SK-N-SH treated with all-trans-retinoic acid at 6 μM for 48 hours (cell line): ENCODE measurements at regions not wholly inside any gene's neighbourhood (a gene's known extent, or its start where the extent isn't known, plus 50 kb on each side); places are given as distances from the start of the nearest gene placed in this dataset.

Experiments
- ATAC-seq: fragments of 200-7000 bp; cut with Tn5 transposase; 3 replicates; pipeline ENCODE4 v1.9.1; 2020; ENCODE audit warnings: mild to moderate bottlenecking, moderate library complexity
- ARNTL ChIP-seq: fragments of 450-650 bp; formaldehyde crosslinking; IDR thresholded peaks from 2 replicates; pipeline ENCODE4 v1.5.0; 2020; ENCODE audit warnings: low read depth, mild to moderate bottlenecking, moderate library complexity, borderline replicate concordance
- BACH2 ChIP-seq: fragments of 250-450 bp; sonication (Bioruptor Pico); IDR thresholded peaks from 2 replicates; pipeline ENCODE4 v1.9.0; 2021; ENCODE audit warnings: mild to moderate bottlenecking, borderline replicate concordance
- CSDC2 ChIP-seq: fragments of 250-450 bp; sonication (Bioruptor Pico); IDR thresholded peaks from 2 replicates; pipeline ENCODE4 v1.5.0; 2020; ENCODE audit warnings: mild to moderate bottlenecking, moderate library complexity
- ESRRG ChIP-seq: fragments of 250-450 bp; sonication (Bioruptor Pico); IDR thresholded peaks from 2 replicates; pipeline ENCODE4 v1.6.1; 2021; ENCODE audit warnings: mild to moderate bottlenecking
- GLIS3 ChIP-seq: fragments of 250-450 bp; sonication (Bioruptor Pico); IDR thresholded peaks from 2 replicates; pipeline ENCODE4 v1.5.0; 2020; ENCODE audit warnings: mild to moderate bottlenecking, moderate library complexity
- ISL1 ChIP-seq: fragments of 250-450 bp; sonication (Bioruptor Pico); IDR thresholded peaks from 2 replicates; pipeline ENCODE4 v2.1.2; 2022; ENCODE audit warnings: mild to moderate bottlenecking, moderate library complexity
- OSR1 ChIP-seq: fragments of 250-450 bp; sonication (Bioruptor Pico); IDR thresholded peaks from 2 replicates; pipeline ENCODE4 v1.8.0; 2022; ENCODE audit warnings: moderate library complexity, mild to moderate bottlenecking, inconsistent platforms
- PPARA ChIP-seq: fragments of 250-450 bp; sonication (Bioruptor Pico); IDR thresholded peaks from 2 replicates; pipeline ENCODE4 v1.5.0; 2020; ENCODE audit warnings: mild to moderate bottlenecking, borderline replicate concordance
- RARB ChIP-seq: fragments of 250-450 bp; sonication (Bioruptor Pico); IDR thresholded peaks from 2 replicates; pipeline ENCODE4 v1.8.0; 2021; ENCODE audit warnings: mild to moderate bottlenecking, moderate library complexity
- SNAI2 ChIP-seq: fragments of 250-450 bp; sonication (Bioruptor Pico); IDR thresholded peaks from 2 replicates; pipeline ENCODE4 v1.5.0; 2020; ENCODE audit warnings: mild to moderate bottlenecking, moderate library complexity
- TCF4 ChIP-seq: fragments of 250-450 bp; sonication (Bioruptor Pico); IDR thresholded peaks from 2 replicates; pipeline ENCODE4 v1.8.0; 2021; ENCODE audit warnings: mild to moderate bottlenecking, moderate library complexity, borderline replicate concordance
- TOX ChIP-seq: fragments of 250-450 bp; sonication (Bioruptor Pico); IDR thresholded peaks from 2 replicates; pipeline ENCODE4 v1.8.0; 2021; ENCODE audit warnings: mild to moderate bottlenecking, moderate library complexity, borderline replicate concordance
- ZFP3 ChIP-seq: fragments of 250-450 bp; sonication (Bioruptor Pico); IDR thresholded peaks from 2 replicates; pipeline ENCODE4 v1.5.0; 2020; ENCODE audit warnings: mild to moderate bottlenecking, moderate library complexity
- ZFP30 ChIP-seq: fragments of 450-650 bp; formaldehyde crosslinking; IDR thresholded peaks from 2 replicates; pipeline ENCODE4 v1.5.0; 2022; ENCODE audit warnings: mild to moderate bottlenecking, moderate library complexity
- ZNF565 ChIP-seq: fragments of 450-650 bp; formaldehyde crosslinking; conservative IDR thresholded peaks from 2 replicates; pipeline ENCODE4 v1.5.0; 2020; ENCODE audit warnings: low read depth, mild to moderate bottlenecking, moderate library complexity
- ZNF70 ChIP-seq: fragments of 450-650 bp; formaldehyde crosslinking; IDR thresholded peaks from 2 replicates; pipeline ENCODE4 v1.5.0; 2020; ENCODE audit warnings: mild to moderate bottlenecking, moderate library complexity
- TF ChIP-seq, protein P1 (sequence below): fragments of 250-450 bp; sonication (Bioruptor Pico); IDR thresholded peaks from 2 replicates; pipeline ENCODE4 v1.5.1; 2020; ENCODE audit warnings: low read depth, mild to moderate bottlenecking, moderate library complexity
- TF ChIP-seq, protein P2 (sequence below): fragments of 250-450 bp; sonication (Bioruptor Pico); IDR thresholded peaks from 2 replicates; pipeline ENCODE4 v1.8.0; 2021; ENCODE audit warnings: low read depth, mild to moderate bottlenecking, moderate library complexity, borderline replicate concordance
- TF ChIP-seq, protein P3 (sequence below): fragments of 250-450 bp; sonication (Bioruptor Pico); IDR thresholded peaks from 2 replicates; pipeline ENCODE4 v1.5.1; 2021; ENCODE audit warnings: mild to moderate bottlenecking, moderate library complexity

DNA sequence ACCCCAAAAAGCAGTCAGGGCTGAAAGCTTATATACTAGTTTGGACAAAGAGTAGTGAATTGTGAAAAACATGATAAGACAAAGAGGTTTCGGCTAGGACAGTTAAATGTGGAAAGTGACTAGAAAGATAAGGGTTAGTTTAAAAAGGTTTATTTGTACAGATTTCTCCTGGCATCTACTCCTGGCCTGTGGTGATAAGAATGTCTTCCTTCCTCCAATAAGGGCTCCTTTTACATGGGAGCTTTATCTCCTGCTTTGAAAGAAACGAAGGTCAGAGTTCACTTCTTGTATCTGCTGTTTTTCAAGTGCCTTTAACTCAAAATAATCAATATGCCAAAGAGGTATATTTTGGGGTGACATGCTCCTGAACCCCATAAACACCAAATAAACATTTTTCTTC, 776.1 kb upstream of the COX7C start:
- ATAC-seq, result no peak
- TF ChIP-seq ZNF70 (CRISPR knock-in tag), result no peak
- TF ChIP-seq SNAI2 (CRISPR knock-in tag), result no peak
- TF ChIP-seq GLIS3 (CRISPR knock-in tag), result no peak
- TF ChIP-seq CSDC2 (CRISPR knock-in tag), result no peak
- TF ChIP-seq ZFP30 (CRISPR knock-in tag), result no peak
- no peak for TF ChIP-seq TCF4 (CRISPR knock-in tag)
- no peak for TF ChIP-seq RARB (CRISPR knock-in tag)
- no peak for TF ChIP-seq BACH2 (CRISPR knock-in tag)
- no peak for TF ChIP-seq ZFP3 (CRISPR knock-in tag)
- TF ChIP-seq, all 23 proteins: peak for 0

DNA sequence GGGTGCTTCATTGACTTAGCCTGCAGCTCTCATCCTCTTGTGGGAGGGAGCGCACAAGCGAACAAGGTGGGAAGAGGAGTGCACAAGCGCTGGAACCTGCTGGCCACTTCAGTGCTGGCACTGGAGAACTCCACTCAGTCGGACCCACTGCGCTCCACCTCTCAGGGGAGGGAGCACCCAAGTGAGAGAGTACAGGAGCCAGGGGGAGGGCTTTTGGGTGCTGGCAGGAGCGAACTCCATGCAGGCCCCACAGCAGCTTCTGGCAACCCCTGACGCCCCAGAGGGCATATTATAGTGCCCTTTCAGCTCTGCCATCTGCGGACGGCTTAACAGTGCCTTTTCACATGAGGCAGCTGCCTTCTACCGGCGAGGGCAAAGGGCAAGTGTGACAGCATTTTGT, 774.2 kb upstream of the COX7C start:
- TF ChIP-seq BACH2 (CRISPR knock-in tag) (no peak), ISL1 (no peak), RARB (CRISPR knock-in tag) (no peak), ZFP3 (CRISPR knock-in tag) (no peak), CSDC2 (CRISPR knock-in tag) (no peak)
- TF ChIP-seq, protein P1, sequence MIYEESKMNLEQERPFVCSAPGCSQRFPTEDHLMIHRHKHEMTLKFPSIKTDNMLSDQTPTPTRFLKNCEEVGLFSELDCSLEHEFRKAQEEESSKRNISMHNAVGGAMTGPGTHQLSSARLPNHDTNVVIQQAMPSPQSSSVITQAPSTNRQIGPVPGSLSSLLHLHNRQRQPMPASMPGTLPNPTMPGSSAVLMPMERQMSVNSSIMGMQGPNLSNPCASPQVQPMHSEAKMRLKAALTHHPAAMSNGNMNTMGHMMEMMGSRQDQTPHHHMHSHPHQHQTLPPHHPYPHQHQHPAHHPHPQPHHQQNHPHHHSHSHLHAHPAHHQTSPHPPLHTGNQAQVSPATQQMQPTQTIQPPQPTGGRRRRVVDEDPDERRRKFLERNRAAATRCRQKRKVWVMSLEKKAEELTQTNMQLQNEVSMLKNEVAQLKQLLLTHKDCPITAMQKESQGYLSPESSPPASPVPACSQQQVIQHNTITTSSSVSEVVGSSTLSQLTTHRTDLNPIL (CRISPR knock-in tag), result no peak
- TF ChIP-seq, protein P2, sequence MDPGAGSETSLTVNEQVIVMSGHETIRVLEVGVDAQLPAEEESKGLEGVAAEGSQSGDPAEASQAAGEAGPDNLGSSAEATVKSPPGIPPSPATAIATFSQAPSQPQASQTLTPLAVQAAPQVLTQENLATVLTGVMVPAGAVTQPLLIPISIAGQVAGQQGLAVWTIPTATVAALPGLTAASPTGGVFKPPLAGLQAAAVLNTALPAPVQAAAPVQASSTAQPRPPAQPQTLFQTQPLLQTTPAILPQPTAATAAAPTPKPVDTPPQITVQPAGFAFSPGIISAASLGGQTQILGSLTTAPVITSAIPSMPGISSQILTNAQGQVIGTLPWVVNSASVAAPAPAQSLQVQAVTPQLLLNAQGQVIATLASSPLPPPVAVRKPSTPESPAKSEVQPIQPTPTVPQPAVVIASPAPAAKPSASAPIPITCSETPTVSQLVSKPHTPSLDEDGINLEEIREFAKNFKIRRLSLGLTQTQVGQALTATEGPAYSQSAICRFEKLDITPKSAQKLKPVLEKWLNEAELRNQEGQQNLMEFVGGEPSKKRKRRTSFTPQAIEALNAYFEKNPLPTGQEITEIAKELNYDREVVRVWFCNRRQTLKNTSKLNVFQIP (CRISPR knock-in tag), result no peak
- ATAC-seq, result no peak

DNA sequence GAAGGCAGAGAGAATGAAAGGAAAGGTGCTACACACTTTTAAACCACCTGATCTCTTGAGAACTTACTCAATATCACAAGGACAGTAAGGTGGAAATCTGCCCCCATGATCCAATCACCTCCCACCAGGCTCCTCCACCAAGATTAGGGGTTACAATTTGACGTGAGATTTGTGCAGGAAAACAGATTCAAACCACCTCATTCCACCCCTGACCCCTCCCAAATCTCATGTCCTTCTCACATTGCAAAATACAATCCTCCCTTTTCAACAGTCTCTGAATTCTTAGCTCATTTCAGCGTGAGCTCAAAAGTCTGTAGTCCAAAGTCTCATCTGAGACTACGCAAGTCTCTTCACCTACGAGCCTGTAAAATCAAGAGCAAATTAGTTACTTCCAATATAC, 768.3 kb upstream of the COX7C start:
- no peak for TF ChIP-seq ARNTL (CRISPR knock-in tag)
- no peak for TF ChIP-seq ZNF70 (CRISPR knock-in tag)
- TF ChIP-seq SNAI2 (CRISPR knock-in tag), result no peak
- TF ChIP-seq, protein P2 (CRISPR knock-in tag), result no peak
- no peak for ATAC-seq

DNA sequence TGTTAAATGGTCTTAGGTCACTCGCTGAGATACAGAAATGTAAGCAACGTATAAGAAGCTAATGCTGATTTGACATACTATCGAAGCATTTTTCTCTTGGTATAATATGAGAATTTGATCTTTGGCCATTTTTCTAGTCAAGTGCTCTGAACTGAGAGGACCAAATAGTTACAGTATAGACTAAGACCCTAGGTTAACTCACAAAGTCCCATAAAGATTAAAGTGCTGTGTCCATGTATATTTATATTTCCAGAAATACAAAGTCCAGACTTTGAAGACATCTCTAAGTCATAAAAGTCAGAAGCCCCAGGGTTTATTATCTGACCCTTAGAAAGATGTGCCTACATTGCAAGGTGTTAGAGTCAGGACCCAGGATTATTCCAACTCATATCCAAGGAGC, 752.4 kb upstream of the COX7C start:
- TF ChIP-seq PPARA (no peak), CSDC2 (CRISPR knock-in tag) (no peak), GLIS3 (CRISPR knock-in tag) (no peak), ZFP3 (CRISPR knock-in tag) (no peak)
- TF ChIP-seq, protein P3, sequence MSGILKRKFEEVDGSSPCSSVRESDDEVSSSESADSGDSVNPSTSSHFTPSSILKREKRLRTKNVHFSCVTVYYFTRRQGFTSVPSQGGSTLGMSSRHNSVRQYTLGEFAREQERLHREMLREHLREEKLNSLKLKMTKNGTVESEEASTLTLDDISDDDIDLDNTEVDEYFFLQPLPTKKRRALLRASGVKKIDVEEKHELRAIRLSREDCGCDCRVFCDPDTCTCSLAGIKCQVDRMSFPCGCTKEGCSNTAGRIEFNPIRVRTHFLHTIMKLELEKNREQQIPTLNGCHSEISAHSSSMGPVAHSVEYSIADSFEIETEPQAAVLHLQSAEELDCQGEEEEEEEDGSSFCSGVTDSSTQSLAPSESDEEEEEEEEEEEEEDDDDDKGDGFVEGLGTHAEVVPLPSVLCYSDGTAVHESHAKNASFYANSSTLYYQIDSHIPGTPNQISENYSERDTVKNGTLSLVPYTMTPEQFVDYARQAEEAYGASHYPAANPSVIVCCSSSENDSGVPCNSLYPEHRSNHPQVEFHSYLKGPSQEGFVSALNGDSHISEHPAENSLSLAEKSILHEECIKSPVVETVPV, result no peak
- TF ChIP-seq, protein P2 (CRISPR knock-in tag), result no peak
- no peak for ATAC-seq

DNA sequence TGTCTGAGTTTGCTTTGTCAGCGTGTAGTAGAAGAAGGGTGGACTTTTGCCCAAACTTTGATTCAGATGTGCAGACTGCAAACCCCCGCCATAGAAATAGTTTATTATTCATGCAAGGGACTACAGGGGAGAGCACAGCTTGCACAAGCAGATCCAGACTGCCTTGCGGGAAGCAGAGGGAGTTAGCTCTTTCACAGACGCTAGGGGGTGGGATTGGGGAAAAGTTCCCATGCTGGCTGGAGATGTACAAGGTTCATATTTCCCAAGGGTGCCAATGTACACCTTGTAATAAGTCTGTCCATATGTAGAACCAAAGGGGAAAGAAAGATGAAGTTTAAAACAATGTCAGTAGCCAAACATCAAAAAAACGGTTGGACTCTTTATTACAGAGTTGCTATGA, 749.7 kb upstream of the COX7C start:
- no peak for ATAC-seq
- TF ChIP-seq ARNTL (CRISPR knock-in tag), result no peak

DNA sequence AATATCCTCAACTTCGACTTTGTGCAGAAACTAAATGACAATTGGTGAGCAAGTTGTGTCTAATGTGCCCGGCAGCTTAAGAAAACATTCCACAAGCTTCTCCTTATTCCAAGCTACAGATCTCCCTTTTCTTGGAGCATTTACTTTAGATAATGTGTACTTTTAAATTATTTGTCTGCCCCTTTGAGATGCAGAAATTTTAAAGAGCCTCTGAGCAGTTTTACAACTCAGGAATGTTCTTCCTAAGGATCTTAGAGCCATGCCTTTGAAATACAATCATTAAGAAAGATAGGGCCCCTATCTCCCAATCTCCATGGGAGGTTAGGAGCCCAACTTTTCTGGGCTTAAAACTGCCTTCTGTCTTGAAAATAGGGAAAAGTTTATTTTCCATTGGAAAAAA, 723.7 kb upstream of the COX7C start:
- no peak for ATAC-seq
- TF ChIP-seq BACH2 (CRISPR knock-in tag) (no peak), ISL1 (no peak), TOX (CRISPR knock-in tag) (no peak), CSDC2 (CRISPR knock-in tag) (no peak), OSR1 (CRISPR knock-in tag) (no peak), ZNF565 (CRISPR knock-in tag) (no peak), ZFP3 (CRISPR knock-in tag) (no peak), ARNTL (CRISPR knock-in tag) (no peak), RARB (CRISPR knock-in tag) (no peak), ESRRG (no peak), GLIS3 (CRISPR knock-in tag) (no peak)
- TF ChIP-seq, protein P3, result no peak
- TF ChIP-seq, protein P1 (CRISPR knock-in tag), result no peak
